Liver (tissue), 8 donors: ENCODE measurements at regions not wholly inside any gene's neighbourhood (a gene's known extent, or its start where the extent isn't known, plus 50 kb on each side); places are given as distances from the start of the nearest gene placed in this dataset.

Source experiments
- DNase-seq: peaks from one replicate; pipeline ENCODE4 v3.0.0-alpha.2; 2017; ENCODE audit warnings: low spot score
- H3K27ac ChIP-seq, 2 donors: one replicate each; pipeline ENCODE4 v1.7.0; 2013; ENCODE audit warnings: inconsistent platforms in 2 of 2, low read length in 2 of 2, control low read depth in 1 of 2, low read depth in 1 of 2, mild to moderate bottlenecking in 1 of 2
- H3K27me3 ChIP-seq, 4 donors: one replicate each; pipeline versions ENCODE4 v1.6.1 to v1.7.0; 2013; ENCODE audit warnings: low read length in 3 of 4, inconsistent platforms in 1 of 4, mild to moderate bottlenecking in 1 of 4, moderate library complexity in 1 of 4; ENCODE audit not compliant: control insufficient read depth in 4 of 4, insufficient read depth in 4 of 4
- H3K36me3 ChIP-seq, 4 donors: one replicate each; pipeline versions ENCODE4 v1.6.1 to v1.7.0; 2013; ENCODE audit warnings: low read length in 3 of 4, mild to moderate bottlenecking in 3 of 4, low read depth in 1 of 4, moderate library complexity in 1 of 4; ENCODE audit not compliant: control insufficient read depth in 4 of 4, insufficient read depth in 3 of 4
- H3K4me1 ChIP-seq, 4 donors: one replicate each; pipeline versions ENCODE4 v1.6.1 to v1.7.0; 2013; ENCODE audit warnings: low read length in 3 of 4, mild to moderate bottlenecking in 3 of 4, moderate library complexity in 1 of 4; ENCODE audit not compliant: control insufficient read depth in 4 of 4, insufficient read depth in 4 of 4
- H3K4me3 ChIP-seq, 3 donors: one replicate each; pipeline versions ENCODE4 v1.6.1 to v1.7.0; 2013; ENCODE audit warnings: low read length in 3 of 3, control low read depth in 1 of 3, low read depth in 1 of 3, mild to moderate bottlenecking in 1 of 3
- H3K9ac ChIP-seq, 2 donors: one replicate each; pipeline ENCODE4 v1.7.0; 2013; ENCODE audit warnings: low read length in 2 of 2, mild to moderate bottlenecking in 2 of 2, moderate library complexity in 2 of 2, control low read depth in 1 of 2, low read depth in 1 of 2
- H3K9me3 ChIP-seq, 4 donors: one replicate each; pipeline versions ENCODE4 v1.6.1 to v1.7.0; 2013; ENCODE audit warnings: low read length in 3 of 4; ENCODE audit not compliant: control insufficient read depth in 4 of 4
- EGR1 ChIP-seq, 2 donors: IDR thresholded peaks; 2 replicates each; pipeline ENCODE4 v1.6.1; 2016 to 2018; ENCODE audit warnings: antibody characterized with exemption in 2 of 2, low read depth in 2 of 2
- FOXA1 ChIP-seq: IDR thresholded peaks from 2 replicates; pipeline ENCODE4 v1.6.1; 2016; ENCODE audit warnings: antibody characterized with exemption
- FOXA2 ChIP-seq: IDR thresholded peaks from 2 replicates; pipeline ENCODE4 v1.6.1; 2016; ENCODE audit warnings: antibody characterized with exemption
- HNF4A ChIP-seq, 2 donors: conservative IDR thresholded peaks; 2 replicates each; pipeline ENCODE4 v1.6.1; 2016; ENCODE audit warnings: antibody characterized with exemption in 2 of 2, mild to moderate bottlenecking in 2 of 2
- HNF4G ChIP-seq: IDR thresholded peaks from 2 replicates; pipeline ENCODE4 v1.6.1; 2016; ENCODE audit warnings: antibody characterized with exemption
- JUND ChIP-seq, 2 donors: IDR thresholded peaks; 2 replicates each; pipeline ENCODE4 v1.6.1; 2016; ENCODE audit warnings: antibody characterized with exemption in 2 of 2
- MAX ChIP-seq: IDR thresholded peaks from 2 replicates; pipeline ENCODE4 v1.6.1; 2016; ENCODE audit warnings: antibody characterized with exemption
- NR2F2 ChIP-seq: IDR thresholded peaks from 2 replicates; pipeline ENCODE4 v1.6.1; 2016; ENCODE audit warnings: antibody characterized with exemption
- RAD21 ChIP-seq, 2 donors: IDR thresholded peaks; 2 replicates each; pipeline ENCODE4 v1.6.1; 2016; ENCODE audit warnings: antibody characterized with exemption in 2 of 2, mild to moderate bottlenecking in 2 of 2
- RXRA ChIP-seq, 2 donors: IDR thresholded peaks; 2 replicates each; pipeline ENCODE4 v1.6.1; 2017 to 2018; ENCODE audit warnings: antibody characterized with exemption in 2 of 2, mild to moderate bottlenecking in 1 of 2
- SP1 ChIP-seq: IDR thresholded peaks from 2 replicates; pipeline ENCODE4 v1.6.1; 2018; ENCODE audit warnings: antibody characterized with exemption, mild to moderate bottlenecking
- TAF1 ChIP-seq: conservative IDR thresholded peaks from 2 replicates; pipeline ENCODE4 v1.6.1; 2016; ENCODE audit warnings: antibody characterized with exemption, mild to moderate bottlenecking
- YY1 ChIP-seq: IDR thresholded peaks from 2 replicates; pipeline ENCODE4 v1.6.1; 2016; ENCODE audit warnings: antibody characterized with exemption, mild to moderate bottlenecking
- ZBTB33 ChIP-seq: IDR thresholded peaks from 2 replicates; pipeline ENCODE4 v1.6.1; 2016; ENCODE audit warnings: antibody characterized with exemption
- whole genome bisulfite sequencing: extraction: QIAGEN DNeasy Blood & Tissue Kit; methylation state at CpG from one replicate; pipeline ENCODE4 v1.1.7; 2013; 5-methylcytosine and 5-hydroxymethylcytosine counted together
- TF ChIP-seq, protein P1 (sequence below): IDR thresholded peaks from 2 replicates; pipeline ENCODE4 v1.6.1; 2016; ENCODE audit warnings: antibody characterized with exemption, mild to moderate bottlenecking
- TF ChIP-seq, protein P2 (sequence below): IDR thresholded peaks from 2 replicates; pipeline ENCODE4 v1.6.1; 2016; ENCODE audit warnings: antibody characterized with exemption
- TF ChIP-seq, protein P3 (sequence below): fragments of 150-350 bp; IDR thresholded peaks from 2 replicates; pipeline ENCODE4 v1.5.1; 2017; ENCODE audit warnings: improper control_type of control experiment, low read depth, low read length; ENCODE audit not compliant: missing input control
- donor health status: healthy.
- donor health status: healthy.
- donor health status: healthy.
- donor health status: healthy.
- donor health status: healthy.

- H3K9ac ChIP-seq: no peak overlapping the region
- H3K36me3 ChIP-seq: no peaks in the 10 kb centered on the region
- 89% methylated on average over 14 of the region's 14 CpGs for WGBS
- TF ChIP-seq HNF4G: no peak
- no peak overlapping the region for H3K4me3 ChIP-seq
- H3K9me3 ChIP-seq: no peaks in the 10 kb centered on the region
- no peaks in the 10 kb centered on the region for H3K27me3 ChIP-seq
- DNase-seq: no peak
- no peaks in the 10 kb centered on the region for H3K4me1 ChIP-seq
- H3K27ac ChIP-seq: no peak overlapping the region
Measured at GRCh38 chr6:158920311-158920905, 79.6 kb downstream of the RSPH3 start.

DNA sequence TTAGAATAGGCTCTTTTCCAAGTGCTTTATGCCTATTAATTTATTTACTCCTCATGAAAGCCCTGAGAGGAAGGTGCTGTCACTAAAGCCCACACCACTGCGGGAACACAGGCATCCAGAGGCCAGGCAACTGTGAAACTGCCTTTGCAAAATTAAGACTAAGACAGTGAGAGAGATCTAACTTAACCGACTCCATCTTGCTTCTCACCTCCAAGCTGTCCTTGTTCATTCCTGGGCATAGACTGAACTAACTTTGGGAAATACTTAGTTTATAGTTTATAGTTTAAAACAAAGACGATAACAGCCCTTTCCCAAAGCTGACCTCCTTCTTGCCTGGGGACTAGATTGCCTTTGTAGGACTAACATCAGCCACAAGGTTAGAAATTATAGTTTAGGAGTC, 80.1 kb downstream of the RSPH3 start:
- no peaks in the 10 kb centered on the region for H3K27me3 ChIP-seq
- H3K4me1 ChIP-seq: no peaks in the 10 kb centered on the region
- no peaks in the 10 kb centered on the region for H3K36me3 ChIP-seq
- TF ChIP-seq, protein P1, sequence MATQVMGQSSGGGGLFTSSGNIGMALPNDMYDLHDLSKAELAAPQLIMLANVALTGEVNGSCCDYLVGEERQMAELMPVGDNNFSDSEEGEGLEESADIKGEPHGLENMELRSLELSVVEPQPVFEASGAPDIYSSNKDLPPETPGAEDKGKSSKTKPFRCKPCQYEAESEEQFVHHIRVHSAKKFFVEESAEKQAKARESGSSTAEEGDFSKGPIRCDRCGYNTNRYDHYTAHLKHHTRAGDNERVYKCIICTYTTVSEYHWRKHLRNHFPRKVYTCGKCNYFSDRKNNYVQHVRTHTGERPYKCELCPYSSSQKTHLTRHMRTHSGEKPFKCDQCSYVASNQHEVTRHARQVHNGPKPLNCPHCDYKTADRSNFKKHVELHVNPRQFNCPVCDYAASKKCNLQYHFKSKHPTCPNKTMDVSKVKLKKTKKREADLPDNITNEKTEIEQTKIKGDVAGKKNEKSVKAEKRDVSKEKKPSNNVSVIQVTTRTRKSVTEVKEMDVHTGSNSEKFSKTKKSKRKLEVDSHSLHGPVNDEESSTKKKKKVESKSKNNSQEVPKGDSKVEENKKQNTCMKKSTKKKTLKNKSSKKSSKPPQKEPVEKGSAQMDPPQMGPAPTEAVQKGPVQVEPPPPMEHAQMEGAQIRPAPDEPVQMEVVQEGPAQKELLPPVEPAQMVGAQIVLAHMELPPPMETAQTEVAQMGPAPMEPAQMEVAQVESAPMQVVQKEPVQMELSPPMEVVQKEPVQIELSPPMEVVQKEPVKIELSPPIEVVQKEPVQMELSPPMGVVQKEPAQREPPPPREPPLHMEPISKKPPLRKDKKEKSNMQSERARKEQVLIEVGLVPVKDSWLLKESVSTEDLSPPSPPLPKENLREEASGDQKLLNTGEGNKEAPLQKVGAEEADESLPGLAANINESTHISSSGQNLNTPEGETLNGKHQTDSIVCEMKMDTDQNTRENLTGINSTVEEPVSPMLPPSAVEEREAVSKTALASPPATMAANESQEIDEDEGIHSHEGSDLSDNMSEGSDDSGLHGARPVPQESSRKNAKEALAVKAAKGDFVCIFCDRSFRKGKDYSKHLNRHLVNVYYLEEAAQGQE: no peak
- TF ChIP-seq YY1: no peak
- no peak for TF ChIP-seq HNF4G
- TF ChIP-seq, protein P2, sequence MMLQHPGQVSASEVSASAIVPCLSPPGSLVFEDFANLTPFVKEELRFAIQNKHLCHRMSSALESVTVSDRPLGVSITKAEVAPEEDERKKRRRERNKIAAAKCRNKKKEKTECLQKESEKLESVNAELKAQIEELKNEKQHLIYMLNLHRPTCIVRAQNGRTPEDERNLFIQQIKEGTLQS: no peak
- no peak for TF ChIP-seq ZBTB33
- TF ChIP-seq SP1: no peak
- no peak for TF ChIP-seq RAD21 (IDR thresholded peaks at IDR 0.05)
- no peak for TF ChIP-seq HNF4A (conservative IDR thresholded peaks at IDR 0.05)
- TF ChIP-seq, protein P3, sequence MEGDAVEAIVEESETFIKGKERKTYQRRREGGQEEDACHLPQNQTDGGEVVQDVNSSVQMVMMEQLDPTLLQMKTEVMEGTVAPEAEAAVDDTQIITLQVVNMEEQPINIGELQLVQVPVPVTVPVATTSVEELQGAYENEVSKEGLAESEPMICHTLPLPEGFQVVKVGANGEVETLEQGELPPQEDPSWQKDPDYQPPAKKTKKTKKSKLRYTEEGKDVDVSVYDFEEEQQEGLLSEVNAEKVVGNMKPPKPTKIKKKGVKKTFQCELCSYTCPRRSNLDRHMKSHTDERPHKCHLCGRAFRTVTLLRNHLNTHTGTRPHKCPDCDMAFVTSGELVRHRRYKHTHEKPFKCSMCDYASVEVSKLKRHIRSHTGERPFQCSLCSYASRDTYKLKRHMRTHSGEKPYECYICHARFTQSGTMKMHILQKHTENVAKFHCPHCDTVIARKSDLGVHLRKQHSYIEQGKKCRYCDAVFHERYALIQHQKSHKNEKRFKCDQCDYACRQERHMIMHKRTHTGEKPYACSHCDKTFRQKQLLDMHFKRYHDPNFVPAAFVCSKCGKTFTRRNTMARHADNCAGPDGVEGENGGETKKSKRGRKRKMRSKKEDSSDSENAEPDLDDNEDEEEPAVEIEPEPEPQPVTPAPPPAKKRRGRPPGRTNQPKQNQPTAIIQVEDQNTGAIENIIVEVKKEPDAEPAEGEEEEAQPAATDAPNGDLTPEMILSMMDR: no peak
- no peak for TF ChIP-seq EGR1 (IDR thresholded peaks at IDR 0.05; ENCODE audit: low read depth in 2 of 2)
- no peak for TF ChIP-seq MAX
- TF ChIP-seq FOXA1: no peak
- TF ChIP-seq TAF1: no peak
- no peak for TF ChIP-seq NR2F2
- no peak for TF ChIP-seq JUND (IDR thresholded peaks at IDR 0.05)
- no peak for TF ChIP-seq FOXA2
- TF ChIP-seq RXRA (IDR thresholded peaks at IDR 0.05): no peak
- WGBS: 91% methylated on average over 3 of the region's 3 CpGs
- DNase-seq: no peak
- H3K27ac ChIP-seq: no peak overlapping the region
- no peaks in the 10 kb centered on the region for H3K9me3 ChIP-seq
- H3K9ac ChIP-seq: no peak overlapping the region
- H3K4me3 ChIP-seq: no peak overlapping the region
